GM11168 (cell line): ENCODE measurements at regions not wholly inside any gene's neighbourhood (a gene's known extent, or its start where the extent isn't known, plus 50 kb on each side); places are given as distances from the start of the nearest gene placed in this dataset.

ENCODE experiments used
- in situ Hi-C: fragments of 300-500 bp; cut with MboI; formaldehyde crosslinking; loops from one replicate; pipeline ENCODE4 v1.12.0; 2022; ENCODE audit warnings: low sequenced_read_pairs; ENCODE audit not compliant: unreplicated experiment

- in situ Hi-C loops = no loop called here
These were observed 999.4 kb downstream of the UQCRFS1 start for GRCh38 chr19:28213470-28214082.

DNA sequence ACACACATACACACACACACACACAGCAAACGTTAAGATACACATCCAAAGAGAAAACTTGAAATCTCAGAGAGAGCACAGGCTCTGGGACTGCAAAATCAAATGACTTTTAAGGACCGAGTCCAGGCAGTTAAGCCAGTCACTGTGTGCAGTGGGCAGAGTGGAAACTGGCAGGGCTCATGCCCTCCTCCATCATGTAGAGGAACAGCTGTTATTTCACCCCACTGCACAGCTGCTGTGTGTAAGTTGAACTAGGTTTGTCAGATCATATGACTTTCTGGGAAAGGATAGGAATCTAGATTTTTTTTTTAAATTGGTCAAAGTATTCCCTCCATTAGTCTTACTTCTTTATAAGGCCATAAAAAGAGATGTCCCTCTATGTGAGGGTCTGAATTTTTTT is 1002.1 kb downstream of the UQCRFS1 start:
- in situ Hi-C loops = no loop called here

DNA sequence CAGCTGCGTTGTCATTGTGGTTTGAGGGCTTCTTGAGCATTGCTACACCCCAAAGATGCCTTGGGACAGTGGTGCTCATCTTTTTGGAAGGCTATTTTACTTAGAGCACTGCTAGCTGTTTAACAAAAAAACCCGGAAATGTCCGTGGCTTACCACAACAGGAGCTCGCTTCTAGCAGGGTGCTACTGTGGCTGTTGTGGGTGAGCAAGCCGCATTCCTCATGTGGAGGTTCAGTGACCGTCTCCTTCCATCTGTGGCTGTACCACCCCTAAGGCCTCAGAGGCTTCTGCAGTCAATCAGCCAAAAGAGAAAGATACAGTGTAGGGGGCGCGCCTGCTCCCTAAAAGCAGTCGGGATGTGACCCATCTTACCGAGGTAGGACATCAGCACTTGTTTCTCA is 1004.2 kb downstream of the UQCRFS1 start:
- in situ Hi-C loops = no loop called here

- in situ Hi-C loops = no loop called here
These were observed 1005.7 kb downstream of the UQCRFS1 start for GRCh38 chr19:28207244-28207643.

- in situ Hi-C loops = no loop called here
These were observed 1011.4 kb downstream of the UQCRFS1 start for GRCh38 chr19:28201462-28201943.

DNA sequence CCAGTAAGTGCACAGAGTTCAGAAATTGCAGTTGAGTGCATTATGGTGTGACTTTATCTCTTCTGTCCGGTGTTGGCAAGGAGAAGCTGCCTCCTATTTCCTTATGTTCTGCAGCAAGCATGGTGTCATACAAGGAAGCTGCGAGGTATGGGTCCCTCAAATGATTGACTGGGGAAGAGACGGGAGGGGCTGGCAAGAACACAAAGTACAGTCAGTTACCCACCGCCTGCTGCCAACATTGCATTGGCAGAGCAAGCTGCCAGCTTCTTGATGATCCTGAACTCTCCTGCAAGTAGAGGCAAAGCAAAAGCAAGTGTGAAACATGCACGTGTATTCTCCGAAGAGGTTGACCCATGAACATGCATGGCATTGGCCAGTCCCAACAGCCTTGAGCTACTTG is 1013.6 kb downstream of the UQCRFS1 start:
- in situ Hi-C loops = no loop called here

DNA sequence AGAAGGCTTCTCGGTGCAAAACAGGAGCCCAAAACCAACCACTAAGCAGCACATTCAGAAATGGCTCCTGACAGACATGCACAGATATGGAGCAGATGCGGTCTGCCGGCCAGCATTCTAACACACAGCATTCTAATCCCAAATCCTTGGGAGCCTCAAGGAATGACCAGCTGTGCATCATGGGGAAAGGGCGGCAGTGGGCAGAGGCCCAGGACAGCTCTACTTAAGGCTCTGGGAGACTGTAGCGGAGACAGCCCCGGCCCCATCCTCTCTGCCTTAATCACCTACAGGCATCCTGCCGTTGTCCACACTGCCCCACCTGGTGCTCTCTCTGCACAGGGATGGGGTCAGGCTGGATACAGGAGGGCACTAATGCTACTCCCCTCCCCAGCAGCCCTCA is 1016.0 kb downstream of the UQCRFS1 start:
- in situ Hi-C loops = no loop called here

DNA sequence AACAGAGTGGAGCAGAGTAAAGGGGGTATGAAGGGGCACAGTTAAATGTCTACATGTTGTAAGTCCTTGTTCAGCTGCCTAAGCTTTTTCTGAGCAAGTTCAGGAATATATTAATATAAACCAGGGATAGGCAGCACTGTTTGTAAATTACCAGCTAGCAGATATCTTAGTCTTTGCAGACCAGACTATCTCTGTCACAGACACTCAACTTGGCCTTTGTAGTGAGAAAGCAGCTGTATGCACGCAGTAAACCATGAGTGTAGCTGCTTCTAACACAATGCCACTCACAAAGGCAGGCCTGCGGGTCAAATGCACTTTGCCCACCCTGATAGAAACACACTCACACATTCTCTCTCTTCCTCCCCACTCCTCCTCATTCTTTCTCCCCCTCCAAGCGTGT is 1016.9 kb downstream of the UQCRFS1 start:
- in situ Hi-C loops = no loop called here

DNA sequence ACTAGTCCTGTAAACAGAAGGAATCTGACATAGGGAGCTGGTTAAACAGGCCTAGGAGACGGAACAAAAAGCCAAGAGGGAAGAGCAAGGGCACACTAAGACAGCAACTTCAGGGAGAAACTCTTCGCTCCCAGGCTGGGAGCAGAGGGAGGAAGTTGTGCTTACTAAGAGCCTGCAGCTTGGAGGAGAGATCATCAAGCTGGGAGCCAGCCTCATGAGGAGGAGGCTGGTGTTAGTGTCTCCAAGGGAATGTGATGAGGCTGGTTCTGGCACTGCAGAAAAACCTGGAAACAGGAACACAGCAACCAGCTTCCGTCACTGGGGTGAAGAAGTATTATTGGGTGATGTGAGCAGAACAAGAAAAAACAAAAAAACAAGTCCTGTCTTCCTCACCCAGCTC is 1027.3 kb downstream of the UQCRFS1 start:
- in situ Hi-C loops = no loop called here

- in situ Hi-C loops = no loop called here
These were observed 1028.0 kb downstream of the UQCRFS1 start for GRCh38 chr19:28184997-28185396.

DNA sequence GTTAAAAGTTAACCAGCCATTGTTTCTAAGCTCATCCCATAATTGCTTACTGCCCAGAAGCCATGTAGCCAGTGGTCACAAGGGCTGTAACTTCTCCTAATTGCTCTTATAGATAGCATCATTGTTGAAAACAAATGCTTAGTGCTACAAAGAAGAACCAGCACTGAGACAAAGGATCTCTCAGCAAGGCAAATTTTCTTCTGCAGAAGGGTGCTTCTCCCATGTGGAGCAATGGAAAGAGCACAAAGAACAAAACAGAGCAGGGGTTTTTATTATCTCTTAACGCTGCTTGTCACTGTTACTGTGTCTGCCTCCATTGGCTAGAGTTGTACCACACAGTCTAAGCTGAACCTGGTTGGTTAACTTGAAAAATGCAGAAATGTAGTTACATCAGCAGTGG is 1036.8 kb downstream of the UQCRFS1 start:
- in situ Hi-C loops = no loop called here

GRCh38 chr19:28171983-28172382 is 1041.0 kb downstream of the UQCRFS1 start:
- in situ Hi-C loops = no loop called here

- in situ Hi-C loops = no loop called here
These were observed 1042.9 kb downstream of the UQCRFS1 start for GRCh38 chr19:28170066-28170465.

- in situ Hi-C loops = no loop called here
These were observed 1043.6 kb downstream of the UQCRFS1 start for GRCh38 chr19:28169168-28169887.

GRCh38 chr19:28168557-28168956 is 1044.4 kb downstream of the UQCRFS1 start:
- in situ Hi-C loops = no loop called here

DNA sequence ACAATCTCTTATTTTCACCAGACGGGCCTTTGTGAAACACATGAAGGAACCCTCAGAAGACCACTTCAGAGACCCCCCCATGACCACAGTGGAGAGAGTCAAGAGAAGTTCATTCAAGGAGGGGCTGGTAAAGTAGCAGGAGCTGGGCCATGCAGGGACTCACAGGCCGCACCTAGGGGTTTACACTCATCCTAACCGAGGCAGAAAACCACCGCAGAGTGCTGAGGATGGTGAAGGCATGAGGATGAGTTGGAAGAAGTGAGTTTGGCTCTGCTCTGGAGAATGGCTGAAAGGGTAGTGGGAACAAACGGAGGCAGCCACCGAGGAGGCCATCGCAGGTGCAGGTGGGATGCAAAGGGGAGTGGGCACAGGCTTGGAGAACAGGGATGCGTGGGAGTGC is 1046.9 kb downstream of the UQCRFS1 start:
- in situ Hi-C loops = no loop called here

DNA sequence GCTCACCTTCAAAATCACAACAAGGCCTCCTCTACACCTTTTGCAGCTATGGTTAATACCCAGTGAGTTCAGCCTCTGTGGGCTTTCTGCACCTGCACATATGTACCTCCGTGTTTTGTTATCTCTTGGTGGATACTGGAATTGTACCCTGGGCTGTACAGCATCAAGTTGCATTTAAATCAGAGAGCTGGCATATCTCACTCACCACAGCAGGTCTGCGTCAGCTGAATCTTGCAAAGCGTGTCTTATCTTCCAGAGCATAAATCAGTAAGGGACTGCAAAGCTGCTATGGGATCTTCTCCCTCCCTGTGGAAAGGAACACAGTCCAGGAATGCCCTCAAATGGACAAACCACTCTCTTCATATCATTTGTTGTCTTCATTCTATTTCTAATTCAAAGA is 1048.7 kb downstream of the UQCRFS1 start:
- in situ Hi-C loops = no loop called here

DNA sequence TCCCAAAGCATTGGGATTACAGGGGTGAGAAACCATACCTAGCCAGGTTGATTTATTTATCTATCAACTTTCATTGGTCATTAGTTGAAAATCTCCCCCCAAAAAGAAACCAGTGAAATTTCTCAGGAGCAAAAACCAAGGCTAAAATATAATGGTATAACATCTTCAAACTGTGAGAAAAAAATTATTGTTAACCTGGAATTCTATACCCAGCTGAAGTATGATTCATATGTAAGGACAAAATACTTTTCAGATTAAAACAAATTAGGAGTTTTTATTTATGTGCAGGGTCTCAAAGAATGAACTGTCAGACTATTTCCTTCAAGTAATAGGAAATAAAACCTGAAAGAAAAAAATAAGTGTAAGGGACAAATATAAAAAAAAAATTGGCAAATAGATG is 1053.9 kb downstream of the UQCRFS1 start:
- in situ Hi-C loops = no loop called here

GRCh38 chr19:28155265-28155664 is 1057.7 kb downstream of the UQCRFS1 start:
- in situ Hi-C loops = no loop called here

GRCh38 chr19:28154077-28154476 is 1058.9 kb downstream of the UQCRFS1 start:
- in situ Hi-C loops = no loop called here

DNA sequence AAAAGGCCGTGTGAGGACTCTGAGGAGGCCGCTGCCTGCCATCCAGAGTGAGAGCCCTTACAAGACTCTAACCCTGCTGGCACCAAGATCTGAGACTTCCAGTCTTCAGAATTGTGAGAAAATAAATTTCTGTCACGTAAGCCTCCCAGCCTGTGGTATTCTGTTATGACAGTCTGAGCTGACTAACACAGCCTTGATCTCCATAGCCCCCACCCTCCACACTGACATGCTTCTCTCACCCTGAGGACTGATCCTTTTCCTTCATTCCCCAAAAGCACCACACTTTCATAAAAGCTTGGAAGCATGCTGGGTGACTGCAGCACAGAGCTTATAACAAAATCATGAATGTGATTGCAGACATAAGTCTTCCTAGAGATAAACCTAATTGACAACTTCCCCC is 1059.8 kb downstream of the UQCRFS1 start:
- in situ Hi-C loops = no loop called here

- in situ Hi-C loops = no loop called here
These were observed 1060.8 kb downstream of the UQCRFS1 start for GRCh38 chr19:28152195-28152594.
